OCI-LY3 (cell line): ENCODE measurements at regions not wholly inside any gene's neighbourhood (a gene's known extent, or its start where the extent isn't known, plus 50 kb on each side); places are given as distances from the start of the nearest gene placed in this dataset.

Experiments used
- CTCF ChIP-seq: fragments of 200-600, 300-600 bp; sonication (generic); IDR thresholded peaks from 2 replicates; pipeline ENCODE4 v1.5.1; 2014; ENCODE audit warnings: antibody characterized with exemption, low read length, low read depth
- EZH2phosphoT487 ChIP-seq: fragments of 200-600 bp; shearing (Covaris generic); IDR thresholded peaks from 2 replicates; pipeline ENCODE4 v1.6.1; 2018; ENCODE audit warnings: antibody characterized with exemption, mixed run types, low read depth

- TF ChIP-seq CTCF = no peak
- TF ChIP-seq EZH2phosphoT487 = no peak
These were observed 72.0 kb upstream of the IL12B start for GRCh38 chr5:159402311-159402710.
